Breast epithelium (tissue), 4 donors: ENCODE measurements at regions not wholly inside any gene's neighbourhood (a gene's known extent, or its start where the extent isn't known, plus 50 kb on each side); places are given as distances from the start of the nearest gene placed in this dataset.

Experiments used
- DNase-seq, 2 donors: peaks; one replicate each; pipeline ENCODE4 v3.0.0-alpha.2; 2019; ENCODE audit warnings: low spot score in 2 of 2
- H3K27ac ChIP-seq, 2 donors: fragments of 200-600 bp; sonication (generic) in 1 of 2; one replicate each; pipeline ENCODE4 v1.5.1; 2016 to 2019; ENCODE audit warnings: mild to moderate bottlenecking in 1 of 2
- H3K27me3 ChIP-seq, 2 donors: fragments of 200-600 bp; sonication (generic) in 1 of 2; one replicate each; pipeline versions ENCODE4 v1.5.1 to v1.6.0; 2017 to 2019; ENCODE audit warnings: control low read depth in 1 of 2, mild to moderate bottlenecking in 1 of 2
- H3K36me3 ChIP-seq: fragments of 200-600 bp; one replicate; pipeline ENCODE4 v1.5.1; 2019
- H3K4me1 ChIP-seq, 2 donors: fragments of 200-600 bp; sonication (generic); one replicate each; pipeline ENCODE4 v1.5.1; 2016 to 2019; ENCODE audit warnings: control low read depth in 1 of 2
- H3K4me3 ChIP-seq, 3 donors: fragments of 200-600 bp; sonication (generic); 1 replicate in 2 of 3; 2 replicates in 1 of 3; pipeline ENCODE4 v1.5.1; 2016 to 2019; ENCODE audit warnings: mild to moderate bottlenecking in 3 of 3, moderate library complexity in 2 of 3
- H3K9me3 ChIP-seq, 2 donors: fragments of 200-600 bp; sonication (generic) in 1 of 2; one replicate each; pipeline ENCODE4 v1.5.1; 2016 to 2019; ENCODE audit warnings: control low read depth in 1 of 2
- POLR2A ChIP-seq: fragments of 450-650 bp; IDR thresholded peaks from one replicate; pipeline ENCODE4 v1.6.1; 2016; ENCODE audit warnings: antibody characterized with exemption, mild to moderate bottlenecking, moderate library complexity
- POLR2AphosphoS5 ChIP-seq, 3 donors: sonication (generic); formaldehyde crosslinking; IDR thresholded peaks; one replicate each; pipeline ENCODE4 v1.6.1; 2017; ENCODE audit warnings: antibody characterized with exemption in 3 of 3
- intact Hi-C: fragments of 100-400 bp; cut with DNase I; formaldehyde crosslinking; loops from one replicate; pipeline ENCODE4 v1.15.1; 2023; ENCODE audit warnings: low total_unique reads
- TF ChIP-seq, protein P1 (sequence below), 3 donors: fragments of 450-650 bp; IDR thresholded peaks; one replicate each; pipeline ENCODE4 v1.5.1; 2016 to 2017; ENCODE audit warnings: antibody characterized with exemption in 3 of 3, mild to moderate bottlenecking in 3 of 3, moderate library complexity in 3 of 3

DNA sequence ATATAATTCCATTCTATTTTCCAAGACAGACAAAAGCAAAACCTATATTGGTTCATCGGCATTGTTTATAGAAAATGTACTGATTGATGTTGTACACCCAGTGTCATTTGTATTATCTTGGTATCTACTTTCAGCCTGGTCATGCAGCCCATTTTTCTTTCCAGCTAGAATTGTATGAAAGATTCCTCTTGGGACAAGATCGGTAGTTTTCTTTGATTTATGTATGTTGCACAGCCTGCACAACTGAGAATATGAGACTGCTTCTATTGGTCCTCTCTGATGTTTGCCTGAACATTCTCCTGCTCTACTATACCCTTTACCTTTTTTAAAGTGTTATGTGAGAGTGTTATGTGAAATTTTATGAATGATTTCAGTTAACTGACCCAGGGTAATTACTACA lies 487.7 kb upstream of the PRR20A start:
- H3K4me3 ChIP-seq = no peak overlapping the region
- no peak for DNase-seq
- H3K36me3 ChIP-seq = no peaks in the 10 kb centered on the region
- H3K9me3 ChIP-seq = peaks cover 0 to 2% of the 10 kb centered on the region in 2 donors
- H3K27me3 ChIP-seq = no peaks in the 10 kb centered on the region
- no peaks in the 10 kb centered on the region for H3K4me1 ChIP-seq
- TF ChIP-seq, protein P1, sequence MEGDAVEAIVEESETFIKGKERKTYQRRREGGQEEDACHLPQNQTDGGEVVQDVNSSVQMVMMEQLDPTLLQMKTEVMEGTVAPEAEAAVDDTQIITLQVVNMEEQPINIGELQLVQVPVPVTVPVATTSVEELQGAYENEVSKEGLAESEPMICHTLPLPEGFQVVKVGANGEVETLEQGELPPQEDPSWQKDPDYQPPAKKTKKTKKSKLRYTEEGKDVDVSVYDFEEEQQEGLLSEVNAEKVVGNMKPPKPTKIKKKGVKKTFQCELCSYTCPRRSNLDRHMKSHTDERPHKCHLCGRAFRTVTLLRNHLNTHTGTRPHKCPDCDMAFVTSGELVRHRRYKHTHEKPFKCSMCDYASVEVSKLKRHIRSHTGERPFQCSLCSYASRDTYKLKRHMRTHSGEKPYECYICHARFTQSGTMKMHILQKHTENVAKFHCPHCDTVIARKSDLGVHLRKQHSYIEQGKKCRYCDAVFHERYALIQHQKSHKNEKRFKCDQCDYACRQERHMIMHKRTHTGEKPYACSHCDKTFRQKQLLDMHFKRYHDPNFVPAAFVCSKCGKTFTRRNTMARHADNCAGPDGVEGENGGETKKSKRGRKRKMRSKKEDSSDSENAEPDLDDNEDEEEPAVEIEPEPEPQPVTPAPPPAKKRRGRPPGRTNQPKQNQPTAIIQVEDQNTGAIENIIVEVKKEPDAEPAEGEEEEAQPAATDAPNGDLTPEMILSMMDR (IDR thresholded peaks at IDR 0.05) = no peak
- no peak for TF ChIP-seq POLR2AphosphoS5 (IDR thresholded peaks at IDR 0.05)
- TF ChIP-seq POLR2A = no peak
- H3K27ac ChIP-seq = no peak overlapping the region
- intact Hi-C loops = no loop called here

DNA sequence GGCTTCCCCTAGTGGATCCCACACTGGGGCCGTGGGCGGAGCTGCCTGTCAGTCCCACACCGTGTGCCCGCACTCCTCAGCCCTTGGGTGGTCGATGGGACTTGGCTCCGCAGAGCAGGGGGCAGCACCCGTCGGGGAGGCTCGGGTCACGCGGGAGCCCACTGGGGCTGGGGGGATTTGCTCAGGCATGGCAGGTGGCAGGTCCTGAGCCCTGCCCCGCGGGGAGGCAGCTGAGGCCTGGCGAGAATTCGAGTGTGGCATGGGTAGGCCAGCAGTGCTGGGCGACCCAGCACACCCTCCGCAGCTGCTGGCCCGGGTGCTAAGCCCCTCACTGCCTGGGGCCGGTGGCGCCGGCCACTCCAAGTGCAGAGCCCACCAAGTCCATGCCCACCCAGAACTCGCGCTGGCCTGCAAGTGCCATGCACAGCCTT lies 481.7 kb upstream of the PRR20A start:
- TF ChIP-seq POLR2A (no peak), POLR2AphosphoS5 (IDR thresholded peaks at IDR 0.05) (no peak)
- TF ChIP-seq, protein P1 (IDR thresholded peaks at IDR 0.05) = no peak
- Histone ChIP-seq H3K9me3 (peaks cover 14 to 25% of the 10 kb centered on the region in 2 donors), H3K36me3 (no peaks in the 10 kb centered on the region), H3K4me3 (no peak overlapping the region), H3K27me3 (no peaks in the 10 kb centered on the region), H3K27ac (no peak overlapping the region), H3K4me1 (no peaks in the 10 kb centered on the region)
- intact Hi-C loops = loop anchor here (5.0 kb wide), 1 partner anchor 43 kb away; no protein-coding TSS in a partner anchor
- DNase-seq = no peak

DNA sequence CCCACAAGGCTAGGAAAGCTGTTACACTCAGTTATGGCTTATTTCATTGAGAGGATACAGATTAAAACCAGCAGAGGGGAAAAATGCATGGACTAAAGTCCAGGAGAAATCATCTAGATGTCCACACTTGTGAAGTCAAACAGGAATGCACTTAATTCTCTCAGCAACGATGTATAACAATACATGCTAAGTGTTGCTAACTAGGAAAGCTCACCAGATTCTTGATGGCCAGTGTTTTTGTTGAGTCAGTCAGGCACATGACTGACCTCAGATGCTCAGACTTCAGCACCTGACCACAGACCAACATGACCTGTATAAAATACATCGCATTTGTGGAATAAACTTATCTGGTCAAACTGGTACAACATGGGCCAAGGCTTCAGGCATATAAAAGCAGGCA lies 470.2 kb upstream of the PRR20A start:
- intact Hi-C loops = no loop called here
- TF ChIP-seq, protein P1 (IDR thresholded peaks at IDR 0.05) = no peak
- no peak for TF ChIP-seq POLR2AphosphoS5 (IDR thresholded peaks at IDR 0.05)
- no peak for TF ChIP-seq POLR2A
- DNase-seq = no peak
- Histone ChIP-seq H3K27ac (no peak overlapping the region), H3K4me1 (no peaks in the 10 kb centered on the region), H3K27me3 (no peaks in the 10 kb centered on the region), H3K4me3 (no peak overlapping the region), H3K9me3 (no peaks in the 10 kb centered on the region), H3K36me3 (no peaks in the 10 kb centered on the region)

DNA sequence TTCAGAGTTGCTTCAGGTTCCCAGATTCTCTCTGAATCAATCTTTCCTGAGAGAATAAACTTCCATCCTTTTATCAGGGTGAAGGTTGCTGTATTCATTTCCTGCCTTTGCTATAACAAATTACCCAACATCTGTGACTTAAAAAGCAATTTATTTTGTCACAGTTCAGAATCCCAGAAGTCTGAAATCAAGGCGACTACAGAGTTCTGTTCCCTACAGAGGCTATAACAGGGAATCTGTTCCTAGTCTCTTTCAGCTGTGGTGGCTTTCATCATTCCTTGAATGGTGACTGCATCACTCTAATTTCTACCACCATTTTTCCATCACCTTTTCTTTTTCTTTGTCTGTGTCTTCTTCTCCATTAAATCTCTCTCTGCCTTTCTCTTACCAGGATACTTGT lies 459.3 kb upstream of the PRR20A start:
- Histone ChIP-seq H3K4me1 (no peaks in the 10 kb centered on the region), H3K36me3 (no peaks in the 10 kb centered on the region), H3K27ac (no peak overlapping the region), H3K9me3 (peaks cover 3 to 24% of the 10 kb centered on the region in 2 donors), H3K27me3 (no peaks in the 10 kb centered on the region), H3K4me3 (no peak overlapping the region)
- intact Hi-C loops = no loop called here
- TF ChIP-seq, protein P1 (IDR thresholded peaks at IDR 0.05) = no peak
- TF ChIP-seq POLR2AphosphoS5 (IDR thresholded peaks at IDR 0.05) = no peak
- no peak for TF ChIP-seq POLR2A
- no peak for DNase-seq

DNA sequence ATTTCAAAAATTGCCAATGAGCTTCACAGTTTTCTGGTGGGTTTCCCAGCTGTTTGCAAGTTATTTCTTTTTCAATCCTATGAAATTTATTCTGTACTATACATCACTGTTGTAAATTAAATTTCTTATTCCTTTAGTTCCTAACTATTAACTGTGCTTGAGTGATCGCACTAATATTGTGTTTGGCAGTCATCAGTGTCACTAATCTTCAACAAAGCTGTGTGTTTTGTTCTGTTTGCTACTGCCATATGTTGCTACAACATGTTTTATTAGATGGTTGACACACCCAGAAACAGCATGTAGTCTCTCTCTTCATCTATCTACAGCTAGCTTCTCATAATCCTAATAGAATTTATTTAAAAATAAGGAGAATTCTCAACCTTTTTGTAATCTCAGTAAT lies 453.6 kb upstream of the PRR20A start:
- H3K36me3 ChIP-seq = no peaks in the 10 kb centered on the region
- no peaks in the 10 kb centered on the region for H3K27me3 ChIP-seq
- H3K9me3 ChIP-seq = no peaks in the 10 kb centered on the region
- TF ChIP-seq POLR2A = no peak
- TF ChIP-seq, protein P1 (IDR thresholded peaks at IDR 0.05) = no peak
- TF ChIP-seq POLR2AphosphoS5 (IDR thresholded peaks at IDR 0.05) = no peak
- H3K27ac ChIP-seq = no peak overlapping the region
- DNase-seq = no peak
- intact Hi-C loops = no loop called here
- no peak overlapping the region for H3K4me3 ChIP-seq
- no peaks in the 10 kb centered on the region for H3K4me1 ChIP-seq
